Hepatocyte (in vitro differentiated cells): ENCODE measurements at regions not wholly inside any gene's neighbourhood (a gene's known extent, or its start where the extent isn't known, plus 50 kb on each side); places are given as distances from the start of the nearest gene placed in this dataset.

Experiments
- DNase-seq: peaks from one replicate; pipeline ENCODE4 v3.0.0-alpha.2; 2016; ENCODE audit warnings: low spot score
- H2AFZ ChIP-seq: fragments of 200-600 bp; sonication (generic); 2 replicates; pipeline ENCODE4 v1.6.0; 2016; ENCODE audit warnings: antibody characterized with exemption, mild to moderate bottlenecking
- H3K27ac ChIP-seq: fragments of 200-600 bp; sonication (generic); 2 replicates; pipeline ENCODE4 v1.5.1; 2016; ENCODE audit warnings: mild to moderate bottlenecking
- H3K27me3 ChIP-seq: fragments of 200-600 bp; sonication (generic); 2 replicates; pipeline ENCODE4 v1.6.1; 2016
- H3K36me3 ChIP-seq: fragments of 200-600 bp; sonication (generic); replicated peaks from 2 replicates; pipeline ENCODE4 v1.5.1; 2016; ENCODE audit warnings: low read depth; ENCODE audit not compliant: insufficient read depth
- H3K4me1 ChIP-seq: fragments of 200-600 bp; sonication (generic); 2 replicates; pipeline ENCODE4 v1.5.1; 2016; ENCODE audit warnings: mild to moderate bottlenecking, moderate library complexity; ENCODE audit not compliant: insufficient read depth
- H3K4me2 ChIP-seq: fragments of 200-600 bp; sonication (generic); 2 replicates; pipeline ENCODE4 v1.6.0; 2016
- H3K4me3 ChIP-seq: fragments of 200-600 bp; sonication (generic); 2 replicates; pipeline ENCODE4 v1.5.1; 2016; ENCODE audit warnings: mild to moderate bottlenecking
- H3K79me2 ChIP-seq: fragments of 200-600 bp; sonication (generic); 2 replicates; pipeline ENCODE4 v1.6.0; 2017; ENCODE audit warnings: mild to moderate bottlenecking
- H3K9me2 ChIP-seq: fragments of 200-600 bp; sonication (generic); replicated peaks from 2 replicates; pipeline ENCODE4 v1.6.0; 2017; ENCODE audit warnings: mild to moderate bottlenecking; ENCODE audit not compliant: insufficient read depth
- H3K9me3 ChIP-seq: fragments of 200-600 bp; sonication (generic); 2 replicates; pipeline ENCODE4 v1.5.1; 2016; ENCODE audit warnings: low read depth, mild to moderate bottlenecking
- H4K20me1 ChIP-seq: fragments of 200-600 bp; sonication (generic); 2 replicates; pipeline ENCODE4 v1.6.0; 2016; ENCODE audit warnings: mild to moderate bottlenecking; ENCODE audit not compliant: insufficient read depth, poor library complexity, severe bottlenecking
- EZH2 ChIP-seq: fragments of 200-600 bp; sonication (generic); IDR thresholded peaks from 2 replicates; pipeline ENCODE4 v1.6.1; 2016; ENCODE audit warnings: antibody characterized with exemption, mild to moderate bottlenecking, borderline replicate concordance
- EZH2phosphoT487 ChIP-seq: fragments of 200-600 bp; sonication (generic); IDR thresholded peaks from one replicate; pipeline ENCODE4 v1.6.1; 2018; ENCODE audit warnings: antibody characterized with exemption, mild to moderate bottlenecking, low read depth, moderate library complexity; ENCODE audit not compliant: unreplicated experiment, severe bottlenecking
- WGBS: methylation state at CpG from one replicate; pipeline ENCODE4 v1.1.6; 2016; ENCODE audit warnings: low lambda C conversion rate; ENCODE audit errors: missing lambda C conversion rate; 5-methylcytosine and 5-hydroxymethylcytosine counted together
- TF ChIP-seq, protein P1 (sequence below): fragments of 200-600 bp; sonication (generic); IDR thresholded peaks from 2 replicates; pipeline ENCODE4 v1.5.1; 2016; ENCODE audit warnings: antibody characterized with exemption, mild to moderate bottlenecking; ENCODE audit not compliant: poor library complexity

- Histone ChIP-seq H3K27me3 (no peaks in the 10 kb centered on the region), H3K36me3 (no peaks in the 10 kb centered on the region), H4K20me1 (no peaks in the 10 kb centered on the region), H3K9me2 (no peaks in the 10 kb centered on the region), H3K27ac (no peak overlapping the region), H3K4me1 (no peaks in the 10 kb centered on the region), H3K9me3 (no peaks in the 10 kb centered on the region), H3K4me3 (no peak overlapping the region), H3K4me2 (no peak overlapping the region), H2AFZ (no peak overlapping the region), H3K79me2 (no peaks in the 10 kb centered on the region)
- TF ChIP-seq EZH2 (no peak), EZH2phosphoT487 (no peak)
- TF ChIP-seq, protein P1, sequence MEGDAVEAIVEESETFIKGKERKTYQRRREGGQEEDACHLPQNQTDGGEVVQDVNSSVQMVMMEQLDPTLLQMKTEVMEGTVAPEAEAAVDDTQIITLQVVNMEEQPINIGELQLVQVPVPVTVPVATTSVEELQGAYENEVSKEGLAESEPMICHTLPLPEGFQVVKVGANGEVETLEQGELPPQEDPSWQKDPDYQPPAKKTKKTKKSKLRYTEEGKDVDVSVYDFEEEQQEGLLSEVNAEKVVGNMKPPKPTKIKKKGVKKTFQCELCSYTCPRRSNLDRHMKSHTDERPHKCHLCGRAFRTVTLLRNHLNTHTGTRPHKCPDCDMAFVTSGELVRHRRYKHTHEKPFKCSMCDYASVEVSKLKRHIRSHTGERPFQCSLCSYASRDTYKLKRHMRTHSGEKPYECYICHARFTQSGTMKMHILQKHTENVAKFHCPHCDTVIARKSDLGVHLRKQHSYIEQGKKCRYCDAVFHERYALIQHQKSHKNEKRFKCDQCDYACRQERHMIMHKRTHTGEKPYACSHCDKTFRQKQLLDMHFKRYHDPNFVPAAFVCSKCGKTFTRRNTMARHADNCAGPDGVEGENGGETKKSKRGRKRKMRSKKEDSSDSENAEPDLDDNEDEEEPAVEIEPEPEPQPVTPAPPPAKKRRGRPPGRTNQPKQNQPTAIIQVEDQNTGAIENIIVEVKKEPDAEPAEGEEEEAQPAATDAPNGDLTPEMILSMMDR = no peak
- DNase-seq = no peak
- 91% methylated on average over 2 of the region's 2 CpGs for WGBS
These were observed 135.2 kb upstream of the PREP start for GRCh38 chr6:105537981-105538578.

- Histone ChIP-seq H3K79me2 (no peaks in the 10 kb centered on the region), H3K4me3 (no peak overlapping the region), H3K36me3 (no peaks in the 10 kb centered on the region), H3K4me2 (no peak overlapping the region), H3K27ac (no peak overlapping the region), H3K4me1 (no peaks in the 10 kb centered on the region), H4K20me1 (no peaks in the 10 kb centered on the region), H3K9me3 (no peaks in the 10 kb centered on the region), H3K9me2 (no peaks in the 10 kb centered on the region), H3K27me3 (no peaks in the 10 kb centered on the region), H2AFZ (no peak overlapping the region)
- no peak for TF ChIP-seq EZH2phosphoT487
- TF ChIP-seq, protein P1 = no peak
- DNase-seq = no peak
- WGBS = 60% methylated on average over 3 of the region's 3 CpGs
These were observed 134.1 kb upstream of the PREP start for GRCh38 chr6:105536961-105537360.

DNA sequence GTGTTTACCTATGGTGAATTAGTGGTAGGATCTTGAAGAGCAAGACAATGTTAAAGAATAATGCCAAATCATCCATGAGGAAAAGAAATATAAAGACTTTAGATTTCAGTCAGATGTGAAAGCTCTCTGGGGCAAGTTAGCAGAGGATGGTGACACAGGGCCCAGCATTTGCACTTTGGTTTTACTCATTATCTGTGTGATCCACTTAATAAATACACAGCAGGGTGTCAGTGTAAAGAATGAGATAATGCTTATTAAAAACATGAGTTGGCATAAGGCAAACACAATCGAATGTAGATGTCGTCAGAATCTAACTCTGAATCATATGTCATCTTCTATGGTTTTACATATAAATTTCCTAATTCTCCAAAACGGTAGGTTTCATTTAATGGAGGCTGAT, 130.4 kb upstream of the PREP start:
- H3K4me3 ChIP-seq = no peak overlapping the region
- no peaks in the 10 kb centered on the region for H4K20me1 ChIP-seq
- TF ChIP-seq, protein P1 = no peak
- no peak for DNase-seq
- no peaks in the 10 kb centered on the region for H3K9me3 ChIP-seq
- 84% methylated on average over 3 of the region's 3 CpGs for whole genome bisulfite sequencing
- no peaks in the 10 kb centered on the region for H3K27me3 ChIP-seq
- no peak overlapping the region for H2AFZ ChIP-seq
- no peaks in the 10 kb centered on the region for H3K79me2 ChIP-seq
- no peak overlapping the region for H3K4me2 ChIP-seq
- no peaks in the 10 kb centered on the region for H3K36me3 ChIP-seq
- H3K27ac ChIP-seq = no peak overlapping the region
- no peaks in the 10 kb centered on the region for H3K9me2 ChIP-seq
- no peaks in the 10 kb centered on the region for H3K4me1 ChIP-seq

GRCh38 chr6:105526225-105526872, 123.5 kb upstream of the PREP start:
- no peak for TF ChIP-seq EZH2
- TF ChIP-seq, protein P1 = no peak
- no peak for TF ChIP-seq EZH2phosphoT487
- WGBS = 82% methylated on average over 2 of the region's 2 CpGs

More at GRCh38 chr6:105526225-105526872, 123.5 kb upstream of the PREP start:
- Histone ChIP-seq H4K20me1 (no peaks in the 10 kb centered on the region), H3K27me3 (no peaks in the 10 kb centered on the region), H3K9me2 (no peaks in the 10 kb centered on the region), H3K9me3 (no peaks in the 10 kb centered on the region), H3K4me1 (no peaks in the 10 kb centered on the region), H3K4me3 (no peak overlapping the region), H3K79me2 (no peaks in the 10 kb centered on the region), H3K27ac (no peak overlapping the region), H3K4me2 (no peak overlapping the region), H3K36me3 (peaks cover 3% of the 10 kb centered on the region), H2AFZ (no peak overlapping the region)
- DNase-seq = no peak
